CD14-positive monocyte (primary cell): ENCODE measurements at regions not wholly inside any gene's neighbourhood (a gene's known extent, or its start where the extent isn't known, plus 50 kb on each side); places are given as distances from the start of the nearest gene placed in this dataset.

Source experiments
- DNase-seq, 3 donors: peaks; one replicate each; pipeline ENCODE4 v3.0.0-alpha.2; 2011 to 2022
- H2AFZ ChIP-seq: 2 replicates; pipeline ENCODE4 v1.6.0; 2012; ENCODE audit warnings: mild to moderate bottlenecking, low read depth, low read length, inconsistent platforms; ENCODE audit not compliant: insufficient read depth, poor library complexity, severe bottlenecking
- H3K27ac ChIP-seq, 2 donors: 1 replicate in 1 of 2; 2 replicates in 1 of 2; pipeline ENCODE4 v1.5.1; 2012 to 2013; ENCODE audit warnings: low read length in 2 of 2, control low read depth in 1 of 2, inconsistent platforms in 1 of 2, low read depth in 1 of 2, mild to moderate bottlenecking in 1 of 2
- H3K27me3 ChIP-seq, 2 donors: one replicate each; pipeline versions ENCODE4 v1.6.0 to v1.6.1; 2011 to 2013; ENCODE audit warnings: low read length in 2 of 2; ENCODE audit not compliant: control insufficient read depth in 2 of 2, insufficient read depth in 2 of 2
- H3K36me3 ChIP-seq, 2 donors: replicated peaks in 1 of 2; 1 replicate in 1 of 2; 2 replicates in 1 of 2; pipeline versions ENCODE4 v1.5.1 to v1.6.1; 2012 to 2013; ENCODE audit warnings: low read length in 2 of 2, control low read depth in 1 of 2, inconsistent platforms in 1 of 2, mild to moderate bottlenecking in 1 of 2; ENCODE audit not compliant: insufficient read depth in 2 of 2, control insufficient read depth in 1 of 2
- H3K4me1 ChIP-seq, 2 donors: 1 replicate in 1 of 2; 2 replicates in 1 of 2; pipeline versions ENCODE4 v1.5.1 to v1.6.1; 2012 to 2013; ENCODE audit warnings: low read length in 2 of 2, control low read depth in 1 of 2, inconsistent platforms in 1 of 2, mild to moderate bottlenecking in 1 of 2, moderate library complexity in 1 of 2; ENCODE audit not compliant: insufficient read depth in 2 of 2, control insufficient read depth in 1 of 2
- H3K4me2 ChIP-seq: replicated peaks from 2 replicates; pipeline ENCODE3; 2012; ENCODE audit warnings: low read length, moderate library complexity, mild to moderate bottlenecking; ENCODE audit not compliant: poor library complexity, severe bottlenecking; ENCODE audit errors: extremely low read depth
- H3K4me3 ChIP-seq, 3 experiments: fragments of 200-600 bp in 1 of 3; sonication (generic) in 1 of 3; replicated peaks in 1 of 3; 1 replicate in 2 of 3; 2 replicates in 1 of 3; pipeline ENCODE4 v1.5.1; 2011 to 2013; ENCODE audit warnings: low read length in 3 of 3, mild to moderate bottlenecking in 3 of 3, control low read depth in 2 of 3, low read depth in 2 of 3, inconsistent platforms in 1 of 3, moderate library complexity in 1 of 3
- H3K79me2 ChIP-seq: 2 replicates; pipeline ENCODE4 v1.6.0; 2012; ENCODE audit warnings: mild to moderate bottlenecking, control low read depth, inconsistent platforms, low read length, moderate library complexity; ENCODE audit not compliant: insufficient read depth
- H3K9ac ChIP-seq: 2 replicates; pipeline ENCODE4 v1.6.0; 2017; ENCODE audit warnings: low read length, mild to moderate bottlenecking; ENCODE audit not compliant: insufficient read depth, poor library complexity, severe bottlenecking
- H3K9me3 ChIP-seq, 2 donors: replicated peaks in 1 of 2; 1 replicate in 1 of 2; 2 replicates in 1 of 2; pipeline versions ENCODE4 v1.5.1 to v1.6.1; 2012 to 2013; ENCODE audit warnings: low read length in 2 of 2, control low read depth in 1 of 2; ENCODE audit not compliant: control insufficient read depth in 1 of 2, insufficient read depth in 1 of 2
- H4K20me1 ChIP-seq: 2 replicates; pipeline ENCODE4 v1.6.0; 2012; ENCODE audit warnings: mild to moderate bottlenecking, low read length, control low read depth, moderate library complexity; ENCODE audit not compliant: insufficient read depth
- H3K27ac Mint-ChIP-seq, 7 donors: one replicate each; pipeline ENCODE4 v1.8.0; 2020; ENCODE audit warnings: mild to moderate bottlenecking in 7 of 7, mixed read lengths in 7 of 7, moderate library complexity in 6 of 7, inconsistent platforms in 2 of 7
- H3K27me3 Mint-ChIP-seq, 3 donors: one replicate each; pipeline ENCODE4 v1.8.0; 2021 to 2022; ENCODE audit warnings: low read depth in 3 of 3, mild to moderate bottlenecking in 3 of 3, mixed read lengths in 3 of 3, moderate library complexity in 3 of 3, inconsistent platforms in 1 of 3
- H3K36me3 Mint-ChIP-seq, 2 donors: one replicate each; pipeline ENCODE4 v1.8.0; 2020; ENCODE audit warnings: mixed read lengths in 2 of 2, inconsistent platforms in 1 of 2, mild to moderate bottlenecking in 1 of 2
- H3K4me1 Mint-ChIP-seq: one replicate; pipeline ENCODE4 v1.8.0; 2020; ENCODE audit warnings: mild to moderate bottlenecking, mixed read lengths
- H3K4me3 Mint-ChIP-seq, 2 donors: one replicate each; pipeline ENCODE4 v1.8.0; 2020; ENCODE audit warnings: mild to moderate bottlenecking in 2 of 2, mixed read lengths in 2 of 2, moderate library complexity in 1 of 2
- H3K9me3 Mint-ChIP-seq, 7 donors: one replicate each; pipeline ENCODE4 v1.8.0; 2020 to 2022; ENCODE audit warnings: mixed read lengths in 7 of 7, mild to moderate bottlenecking in 6 of 7, moderate library complexity in 6 of 7, inconsistent platforms in 2 of 7
- WGBS: methylation state at CpG from one replicate; pipeline ENCODE4 v1.1.5; 2013; ENCODE audit warnings: missing lambda C conversion rate; ENCODE audit not compliant: insufficient coverage; 5-methylcytosine and 5-hydroxymethylcytosine counted together
- intact Hi-C, 2 donors: fragments of 100-400 bp; cut with micrococcal nuclease; formaldehyde crosslinking; loops; one replicate each; pipeline versions ENCODE4 v1.15.0 to v1.15.1; 2023
- TF ChIP-seq, protein P1 (sequence below): fragments of 200-600 bp; IDR thresholded peaks from one replicate; pipeline ENCODE4 v1.8.0; 2022; ENCODE audit warnings: antibody characterized with exemption, mild to moderate bottlenecking

DNA sequence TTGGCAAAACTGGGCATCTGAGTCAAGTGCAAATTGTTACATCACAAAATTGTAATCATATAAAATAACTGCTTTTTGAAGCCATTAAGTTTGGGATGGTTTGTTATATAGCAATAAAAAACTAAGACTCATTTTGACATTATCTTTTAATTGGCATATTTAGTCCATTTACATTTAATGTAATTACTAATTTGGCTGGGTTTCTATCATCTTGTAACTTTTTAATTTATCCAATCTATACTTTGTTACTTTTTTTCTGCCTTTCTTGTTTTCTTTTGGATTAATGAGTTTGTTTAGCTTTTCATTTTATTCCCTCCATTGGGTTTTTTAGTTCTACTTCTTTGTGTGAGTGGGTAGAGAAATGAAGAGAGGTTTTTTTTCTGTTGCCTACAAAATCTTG lies 76.3 kb downstream of the DRAM2 start:
- no peak overlapping the region for H3K4me3 Mint-ChIP-seq

DNA sequence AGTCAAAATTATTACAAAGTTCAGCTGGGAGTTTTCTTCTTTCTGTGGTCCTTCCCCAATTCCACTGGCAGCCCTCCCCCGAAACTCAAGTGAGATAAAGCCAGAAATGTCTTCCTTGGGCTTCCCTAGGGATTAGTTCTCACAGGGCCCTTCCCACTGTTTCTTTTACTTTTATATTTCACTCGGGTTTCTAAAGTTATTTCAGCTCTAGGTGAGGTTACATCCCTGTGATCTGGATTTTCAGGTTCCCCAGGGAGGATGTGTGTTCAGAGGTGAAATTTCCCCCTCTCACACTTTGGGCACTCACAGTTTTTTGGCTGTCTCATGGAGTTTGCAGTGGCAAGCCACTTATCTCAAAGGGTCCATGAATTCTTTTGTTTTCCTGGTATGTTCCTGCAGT lies 77.3 kb downstream of the DRAM2 start:
- Mint-ChIP-seq H3K27me3 (peaks cover 3 to 5% (median 5%) of the 10 kb centered on the region in 3 donors), H3K4me1 (no peaks in the 10 kb centered on the region), H3K36me3 (no peaks in the 10 kb centered on the region), H3K4me3 (no peak overlapping the region), H3K9me3 (peaks cover 15 to 45% (median 41%) of the 10 kb centered on the region in 7 donors), H3K27ac (no peak overlapping the region)
- no peak for DNase-seq
- Histone ChIP-seq H3K9me3 (peaks cover 12 to 28% of the 10 kb centered on the region in 2 donors), H3K4me3 (no peak overlapping the region), H2AFZ (no peak overlapping the region), H3K9ac (no peak overlapping the region), H3K27me3 (no peaks in the 10 kb centered on the region), H3K4me2 (no peak overlapping the region), H4K20me1 (no peaks in the 10 kb centered on the region), H3K4me1 (no peaks in the 10 kb centered on the region), H3K79me2 (no peaks in the 10 kb centered on the region), H3K27ac (no peak overlapping the region), H3K36me3 (no peaks in the 10 kb centered on the region)
- intact Hi-C loops = no loop called here
- TF ChIP-seq, protein P1, sequence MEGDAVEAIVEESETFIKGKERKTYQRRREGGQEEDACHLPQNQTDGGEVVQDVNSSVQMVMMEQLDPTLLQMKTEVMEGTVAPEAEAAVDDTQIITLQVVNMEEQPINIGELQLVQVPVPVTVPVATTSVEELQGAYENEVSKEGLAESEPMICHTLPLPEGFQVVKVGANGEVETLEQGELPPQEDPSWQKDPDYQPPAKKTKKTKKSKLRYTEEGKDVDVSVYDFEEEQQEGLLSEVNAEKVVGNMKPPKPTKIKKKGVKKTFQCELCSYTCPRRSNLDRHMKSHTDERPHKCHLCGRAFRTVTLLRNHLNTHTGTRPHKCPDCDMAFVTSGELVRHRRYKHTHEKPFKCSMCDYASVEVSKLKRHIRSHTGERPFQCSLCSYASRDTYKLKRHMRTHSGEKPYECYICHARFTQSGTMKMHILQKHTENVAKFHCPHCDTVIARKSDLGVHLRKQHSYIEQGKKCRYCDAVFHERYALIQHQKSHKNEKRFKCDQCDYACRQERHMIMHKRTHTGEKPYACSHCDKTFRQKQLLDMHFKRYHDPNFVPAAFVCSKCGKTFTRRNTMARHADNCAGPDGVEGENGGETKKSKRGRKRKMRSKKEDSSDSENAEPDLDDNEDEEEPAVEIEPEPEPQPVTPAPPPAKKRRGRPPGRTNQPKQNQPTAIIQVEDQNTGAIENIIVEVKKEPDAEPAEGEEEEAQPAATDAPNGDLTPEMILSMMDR = no peak
- no CpG with 5 or more reads among the region's 2 CpGs for WGBS

More for the DNA sequence above, 76.3 kb downstream of the DRAM2 start:
- no peaks in the 10 kb centered on the region for H3K4me1 Mint-ChIP-seq
- TF ChIP-seq, protein P1 = no peak
- no peak for DNase-seq
- no peak overlapping the region for H3K9ac ChIP-seq
- no peak overlapping the region for H3K27ac ChIP-seq
- no peaks in the 10 kb centered on the region for H3K4me1 ChIP-seq
- no peaks in the 10 kb centered on the region for H3K27me3 ChIP-seq
- no peaks in the 10 kb centered on the region for H3K36me3 Mint-ChIP-seq
- H3K4me2 ChIP-seq = no peak overlapping the region
- intact Hi-C loops = no loop called here
- H3K36me3 ChIP-seq = no peaks in the 10 kb centered on the region
- no peaks in the 10 kb centered on the region for H3K79me2 ChIP-seq
- H3K9me3 Mint-ChIP-seq = peaks cover 16 to 53% (median 48%) of the 10 kb centered on the region in 7 donors
- no peak overlapping the region for H2AFZ ChIP-seq
- H4K20me1 ChIP-seq = no peaks in the 10 kb centered on the region
- no peak overlapping the region for H3K4me3 ChIP-seq
- peaks cover 14 to 35% of the 10 kb centered on the region in 2 donors for H3K9me3 ChIP-seq
- H3K27me3 Mint-ChIP-seq = peaks cover 3 to 5% (median 5%) of the 10 kb centered on the region in 3 donors
- H3K27ac Mint-ChIP-seq = no peak overlapping the region
